ENCODE measurements at regions not wholly inside any gene's neighbourhood (a gene's known extent, or its start where the extent isn't known, plus 50 kb on each side); places are given as distances from the start of the nearest gene placed in this dataset.

DNA sequence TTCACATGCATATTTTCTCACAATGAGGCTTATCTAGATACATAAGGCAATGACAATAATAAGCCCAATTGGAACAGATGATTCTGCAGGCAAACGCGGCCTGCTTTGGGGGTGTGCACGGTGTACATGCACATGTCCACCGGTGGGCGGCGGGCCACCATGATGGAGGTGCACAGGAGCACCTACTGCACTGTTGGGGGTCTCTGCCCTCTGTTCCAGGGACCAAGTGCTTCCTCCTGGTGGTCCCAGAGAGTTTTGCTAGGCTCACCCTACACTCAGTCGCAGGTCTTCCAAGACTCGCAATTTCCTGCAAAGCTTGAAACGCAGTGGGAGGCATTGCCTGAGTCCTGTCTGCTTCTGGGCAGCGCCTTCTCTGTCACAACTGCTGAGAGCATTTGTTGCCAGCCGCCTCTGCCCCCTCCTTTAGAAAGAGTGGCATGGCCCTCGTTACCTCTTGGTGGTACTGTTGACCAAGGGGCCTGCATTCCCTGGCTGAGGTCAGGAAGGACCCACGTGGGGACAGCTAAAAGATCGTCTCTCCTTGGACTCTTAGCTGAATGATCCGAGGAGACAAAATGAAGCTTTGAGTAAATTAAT, 135.3 kb downstream of the ERMARD start:
- Histone ChIP-seq H4K8ac (ENCODE audit: extremely low read depth, insufficient read depth, low read length) (no peak overlapping the region), H3K23ac (ENCODE audit: insufficient read length) (no peak overlapping the region), H3K36me3 (ENCODE audit: control insufficient read depth in 2 of 4, insufficient read depth in 4 of 4, low read length in 3 of 4) (no peaks in the 10 kb centered on the region), H4K5ac (ENCODE audit: insufficient read length, low read depth, low read length) (no peak overlapping the region), H3K79me1 (ENCODE audit: low read depth, low read length) (no peaks in the 10 kb centered on the region), H3K27me3 (replicated peaks in 1 of 4; ENCODE audit: control insufficient read depth in 3 of 4, extremely low read depth in 1 of 4, insufficient read depth in 3 of 4, low read length in 3 of 4) (no peaks in the 10 kb centered on the region; a peak in 3 of 7 replicates), H3K4ac (replicated peaks; ENCODE audit: insufficient read length, low read depth, low read length) (no peak overlapping the region), H2BK120ac (replicated peaks; ENCODE audit: low read depth, low read length) (no peak overlapping the region), H4K20me1 (replicated peaks in 1 of 2; ENCODE audit: control insufficient read depth in 1 of 2, insufficient read depth in 2 of 2, low read length in 2 of 2) (no peaks in the 10 kb centered on the region), H3K4me3 (ENCODE audit: extremely low read depth in 1 of 4, insufficient read depth in 2 of 4, low read depth in 3 of 4, low read length in 4 of 4) (no peak overlapping the region), H3K27ac (ENCODE audit: low read depth, low read length) (no peak overlapping the region), H3K23me2 (ENCODE audit: low read depth, low read length) (peaks cover 2% of the 10 kb centered on the region; the same call in 1 of the 2 replicates), H3K14ac (ENCODE audit: insufficient read length) (no peak overlapping the region), H3K79me2 (ENCODE audit: control insufficient read depth in 1 of 2, insufficient read depth in 2 of 2, low read length in 2 of 2) (no peaks in the 10 kb centered on the region), H3K9me3 (ENCODE audit: insufficient read depth in 2 of 2, low read depth in 1 of 2, low read length in 1 of 2) (peaks cover 8 to 9% of the 10 kb centered on the region in 2 experiments; a peak in 3 of 4 replicates), H2BK15ac (ENCODE audit: low read length) (no peak overlapping the region), H2BK5ac (ENCODE audit: low read depth, low read length) (no peak overlapping the region), H2BK12ac (ENCODE audit: low read depth, low read length) (no peak overlapping the region), H2BK20ac (ENCODE audit: low read length) (no peak overlapping the region), H2AK5ac (ENCODE audit: low read depth, low read length) (no peak overlapping the region), H3K18ac (ENCODE audit: extremely low read depth, low read length) (no peak overlapping the region), H3K4me2 (ENCODE audit: insufficient read depth in 1 of 2, low read depth in 2 of 2, low read length in 2 of 2) (no peak overlapping the region), H3K56ac (replicated peaks; ENCODE audit: insufficient read length, low read depth, low read length) (no peak overlapping the region), H3K4me1 (replicated peaks in 1 of 4; ENCODE audit: control insufficient read depth in 3 of 4, insufficient read depth in 4 of 4, low read length in 3 of 4) (no peaks in the 10 kb centered on the region), H3K9ac (replicated peaks in 1 of 4; ENCODE audit: extremely low read depth in 1 of 4, low read depth in 3 of 4, low read length in 3 of 4) (no peak overlapping the region), H2AFZ (ENCODE audit: low read length) (no peak overlapping the region), H4K91ac (replicated peaks; ENCODE audit: insufficient read length, low read length) (no peak overlapping the region)
- 83% methylated on average over 15 of the region's 15 CpGs; no CpG with 5 or more reads in 1 of the 2 experiments for WGBS, 2 experiments (ENCODE audit: extremely low coverage in 1 of 2, insufficient coverage in 1 of 2, insufficient read length in 1 of 2, insufficient replicate concordance in 2 of 2, low coverage in 1 of 2, low lambda C conversion rate in 2 of 2, missing lambda C conversion rate in 1 of 2)
- DNase-seq (ENCODE audit: low read depth in 1 of 2, low spot score in 2 of 2) (peak in 1 of 2 experiments; percentile 26), FAIRE-seq (no peak)
- ChIA-PET CTCF (ENCODE audit: partially characterized antibody) (interaction anchor here (1.1 to 1.9 kb wide), 4 partner anchors 9 to 97 kb away, joined by 3 to 13 read pairs (median 4); no protein-coding TSS in a partner anchor), POLR2A (ENCODE audit: partially characterized antibody) (no interaction called here)
- TF ChIP-seq, protein P1, sequence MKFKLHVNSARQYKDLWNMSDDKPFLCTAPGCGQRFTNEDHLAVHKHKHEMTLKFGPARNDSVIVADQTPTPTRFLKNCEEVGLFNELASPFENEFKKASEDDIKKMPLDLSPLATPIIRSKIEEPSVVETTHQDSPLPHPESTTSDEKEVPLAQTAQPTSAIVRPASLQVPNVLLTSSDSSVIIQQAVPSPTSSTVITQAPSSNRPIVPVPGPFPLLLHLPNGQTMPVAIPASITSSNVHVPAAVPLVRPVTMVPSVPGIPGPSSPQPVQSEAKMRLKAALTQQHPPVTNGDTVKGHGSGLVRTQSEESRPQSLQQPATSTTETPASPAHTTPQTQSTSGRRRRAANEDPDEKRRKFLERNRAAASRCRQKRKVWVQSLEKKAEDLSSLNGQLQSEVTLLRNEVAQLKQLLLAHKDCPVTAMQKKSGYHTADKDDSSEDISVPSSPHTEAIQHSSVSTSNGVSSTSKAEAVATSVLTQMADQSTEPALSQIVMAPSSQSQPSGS (IDR thresholded peaks at IDR 0.05; ENCODE audit: low read length) = no peak
- TF ChIP-seq KDM1A (IDR thresholded peaks at IDR 0.05; ENCODE audit: borderline replicate concordance, low read length) = no peak
- TF ChIP-seq CEBPB (IDR thresholded peaks at IDR 0.05; ENCODE audit: low read depth, low read length) = no peak
- no peak for TF ChIP-seq BCL11A (IDR thresholded peaks at IDR 0.05; ENCODE audit: low read depth in 2 of 2, low read length in 2 of 2)
- TF ChIP-seq MAFK (IDR thresholded peaks at IDR 0.05; ENCODE audit: low read depth, low read length) = no peak
- no peak for TF ChIP-seq TCF12 (IDR thresholded peaks at IDR 0.05; ENCODE audit: low read depth, low read length)
- no peak for TF ChIP-seq SRF (IDR thresholded peaks at IDR 0.05; ENCODE audit: low read depth, low read length)
- TF ChIP-seq RFX5 (IDR thresholded peaks at IDR 0.05; ENCODE audit: borderline replicate concordance, low read depth, low read length) = no peak
- TF ChIP-seq HDAC2 (IDR thresholded peaks at IDR 0.05; ENCODE audit: borderline replicate concordance in 1 of 2, low read depth in 2 of 2, low read length in 2 of 2) = no peak

Measured in H1 (cell line).